HEK293T (cell line): ENCODE measurements at regions not wholly inside any gene's neighbourhood (a gene's known extent, or its start where the extent isn't known, plus 50 kb on each side); places are given as distances from the start of the nearest gene placed in this dataset.

Experiments used
- ELF4 ChIP-seq: fragments of 450-650 bp; IDR thresholded peaks from 2 replicates; pipeline ENCODE4 v1.6.1; 2017; ENCODE audit warnings: antibody characterized with exemption
- FOXA1 ChIP-seq: fragments of 450-650 bp; IDR thresholded peaks from 2 replicates; pipeline ENCODE4 v1.6.1; 2016; ENCODE audit warnings: mild to moderate bottlenecking
- FOXK2 ChIP-seq: fragments of 450-650 bp; IDR thresholded peaks from 2 replicates; pipeline ENCODE4 v1.6.1; 2016; ENCODE audit warnings: mild to moderate bottlenecking
- HDGF ChIP-seq: fragments of 450-650 bp; IDR thresholded peaks from 2 replicates; pipeline ENCODE4 v1.6.1; 2017; ENCODE audit warnings: antibody characterized with exemption, borderline replicate concordance
- SP1 ChIP-seq: fragments of 450-650 bp; IDR thresholded peaks from 2 replicates; pipeline ENCODE4 v1.6.1; 2017
- ZNF384 ChIP-seq: fragments of 450-650 bp; IDR thresholded peaks from 2 replicates; pipeline ENCODE4 v1.6.1; 2016

GRCh38 chr6:170473801-170474200, 79.3 kb downstream of the PSMB1 start:
- TF ChIP-seq ZNF384, result no peak
- TF ChIP-seq FOXK2, result no peak
- no peak for TF ChIP-seq SP1
- TF ChIP-seq FOXA1, result no peak
- no peak for TF ChIP-seq HDGF
- no peak for TF ChIP-seq ELF4
